ENCODE measurements at regions not wholly inside any gene's neighbourhood (a gene's known extent, or its start where the extent isn't known, plus 50 kb on each side); places are given as distances from the start of the nearest gene placed in this dataset.
"Not testable (repeated sequence)": the region's sequence is repeated elsewhere in the genome, so short reads cannot be mapped to it uniquely, and the experiment has no call there.

- no peak for DNase-seq (ENCODE audit: low spot score)
- in situ Hi-C loops (cut with MboI; ENCODE audit: low sequenced_read_pairs, unreplicated experiment) = no loop called here
- TF ChIP-seq, protein P1, sequence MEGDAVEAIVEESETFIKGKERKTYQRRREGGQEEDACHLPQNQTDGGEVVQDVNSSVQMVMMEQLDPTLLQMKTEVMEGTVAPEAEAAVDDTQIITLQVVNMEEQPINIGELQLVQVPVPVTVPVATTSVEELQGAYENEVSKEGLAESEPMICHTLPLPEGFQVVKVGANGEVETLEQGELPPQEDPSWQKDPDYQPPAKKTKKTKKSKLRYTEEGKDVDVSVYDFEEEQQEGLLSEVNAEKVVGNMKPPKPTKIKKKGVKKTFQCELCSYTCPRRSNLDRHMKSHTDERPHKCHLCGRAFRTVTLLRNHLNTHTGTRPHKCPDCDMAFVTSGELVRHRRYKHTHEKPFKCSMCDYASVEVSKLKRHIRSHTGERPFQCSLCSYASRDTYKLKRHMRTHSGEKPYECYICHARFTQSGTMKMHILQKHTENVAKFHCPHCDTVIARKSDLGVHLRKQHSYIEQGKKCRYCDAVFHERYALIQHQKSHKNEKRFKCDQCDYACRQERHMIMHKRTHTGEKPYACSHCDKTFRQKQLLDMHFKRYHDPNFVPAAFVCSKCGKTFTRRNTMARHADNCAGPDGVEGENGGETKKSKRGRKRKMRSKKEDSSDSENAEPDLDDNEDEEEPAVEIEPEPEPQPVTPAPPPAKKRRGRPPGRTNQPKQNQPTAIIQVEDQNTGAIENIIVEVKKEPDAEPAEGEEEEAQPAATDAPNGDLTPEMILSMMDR (IDR thresholded peaks at IDR 0.05; ENCODE audit: borderline replicate concordance, control extremely low read depth, extremely low read depth, insufficient read depth, missing control alignments) = no peak
These were observed 370.8 kb downstream of the AMY1C start for GRCh38 chr1:104120525-104120924.

- TF ChIP-seq, protein P1 (IDR thresholded peaks at IDR 0.05; ENCODE audit: borderline replicate concordance, control extremely low read depth, extremely low read depth, insufficient read depth, missing control alignments) = no peak
- no peak for DNase-seq (ENCODE audit: low spot score)
- in situ Hi-C loops (cut with MboI; ENCODE audit: low sequenced_read_pairs, unreplicated experiment) = no loop called here
These were observed 371.6 kb downstream of the AMY1C start for GRCh38 chr1:104121271-104121670.

DNA sequence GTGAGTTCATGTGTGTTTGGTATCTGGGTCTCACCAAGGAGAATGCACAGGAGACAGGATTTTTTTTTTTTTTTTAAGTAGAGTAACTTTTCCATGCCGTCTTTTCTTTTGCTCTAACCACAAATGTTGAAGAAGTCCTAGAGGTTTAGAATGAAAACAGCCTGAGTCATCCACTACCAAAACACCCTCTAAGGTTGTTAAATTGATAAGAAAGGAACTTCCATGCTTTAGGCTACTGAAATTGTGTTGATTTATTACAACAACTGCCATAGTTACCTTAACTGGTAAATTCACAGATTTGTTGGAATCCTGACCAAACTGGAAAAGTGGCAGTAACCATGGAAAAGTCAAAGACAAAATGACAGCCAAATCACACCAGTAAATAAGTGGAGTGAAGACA, 375.6 kb downstream of the AMY1C start:
- in situ Hi-C loops (cut with MboI; ENCODE audit: low sequenced_read_pairs, unreplicated experiment) = no loop called here
- TF ChIP-seq, protein P1 (IDR thresholded peaks at IDR 0.05; ENCODE audit: borderline replicate concordance, control extremely low read depth, extremely low read depth, insufficient read depth, missing control alignments) = no peak
- DNase-seq (ENCODE audit: low spot score) = no peak

DNA sequence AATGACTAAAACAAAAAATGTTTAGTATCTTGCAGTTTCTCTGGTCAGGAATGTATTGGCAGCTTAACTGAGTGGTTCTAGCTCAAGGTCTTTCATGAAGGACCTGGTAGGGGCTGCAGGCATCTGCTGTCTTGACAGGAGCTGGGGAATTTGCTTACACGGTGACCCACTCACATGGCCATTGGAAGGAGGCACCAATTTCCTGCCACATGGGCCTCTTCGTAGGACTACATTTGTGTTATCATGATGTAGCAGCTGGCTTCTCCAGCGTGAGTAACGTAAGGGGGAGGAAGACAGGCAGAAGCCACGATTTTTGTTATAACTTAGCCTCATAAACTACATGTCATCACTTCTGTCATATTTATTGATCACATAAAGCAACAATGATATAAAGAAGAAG, 376.3 kb downstream of the AMY1C start:
- in situ Hi-C loops (cut with MboI; ENCODE audit: low sequenced_read_pairs, unreplicated experiment) = no loop called here
- TF ChIP-seq, protein P1 (IDR thresholded peaks at IDR 0.05; ENCODE audit: borderline replicate concordance, control extremely low read depth, extremely low read depth, insufficient read depth, missing control alignments) = no peak
- DNase-seq (ENCODE audit: low spot score) = no peak

DNA sequence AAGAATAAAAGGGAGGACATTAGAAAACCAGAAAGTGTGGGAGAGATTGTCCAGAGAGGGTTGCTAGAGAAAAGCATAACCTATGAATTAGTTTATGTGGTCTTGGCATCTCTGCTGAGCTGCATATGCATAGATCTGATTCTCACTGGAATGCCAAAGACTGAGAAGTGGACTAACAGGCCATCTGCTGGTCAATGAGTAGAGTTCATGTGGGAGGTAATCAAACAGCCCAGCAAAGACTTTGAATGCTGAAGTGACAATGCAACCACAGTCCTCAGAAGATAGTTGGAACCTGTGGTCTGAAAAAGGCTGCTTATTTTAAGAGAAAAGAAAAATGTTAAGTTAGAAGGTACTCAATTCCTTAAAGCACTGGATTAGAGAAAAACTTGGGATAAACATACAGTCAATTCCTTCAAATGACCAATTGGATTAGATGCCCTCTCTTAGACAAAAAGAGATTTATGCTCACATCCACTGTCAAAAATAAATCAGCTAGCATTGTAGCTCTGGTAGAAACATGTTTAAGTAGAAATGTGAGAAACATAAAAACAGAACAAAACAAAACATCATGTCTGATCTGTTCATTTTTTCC, 382.8 kb downstream of the AMY1C start:
- DNase-seq (ENCODE audit: low spot score) = peak; percentile 7
- in situ Hi-C loops (cut with MboI; ENCODE audit: low sequenced_read_pairs, unreplicated experiment) = no loop called here
- TF ChIP-seq, protein P1 (IDR thresholded peaks at IDR 0.05; ENCODE audit: borderline replicate concordance, control extremely low read depth, extremely low read depth, insufficient read depth, missing control alignments) = peak; percentile 43

GRCh38 chr1:104135036-104135435, 385.3 kb downstream of the AMY1C start:
- DNase-seq (ENCODE audit: low spot score); in situ Hi-C loops (cut with MboI; ENCODE audit: low sequenced_read_pairs, unreplicated experiment): not testable (repeated sequence)

DNA sequence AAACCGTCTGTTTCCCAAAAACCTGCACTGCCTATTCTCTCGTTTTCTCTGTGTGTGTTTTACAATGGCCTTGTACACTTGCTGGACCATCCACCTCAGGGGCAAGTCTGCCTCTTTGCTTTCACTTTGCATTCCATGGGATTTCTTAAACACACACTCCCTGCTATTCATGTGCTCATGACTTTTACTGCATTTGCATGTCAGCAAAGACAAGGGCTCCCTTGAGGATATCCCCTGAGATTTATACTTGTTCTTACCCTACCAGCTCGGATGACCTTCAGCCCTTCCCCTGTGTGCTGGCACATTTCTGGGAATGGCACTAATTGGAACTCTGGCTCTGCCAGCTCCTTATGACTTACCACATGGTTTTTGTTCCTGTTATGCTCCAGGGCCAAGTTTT, 386.9 kb downstream of the AMY1C start:
- in situ Hi-C loops (cut with MboI; ENCODE audit: low sequenced_read_pairs, unreplicated experiment) = no loop called here
- no peak for DNase-seq (ENCODE audit: low spot score)
- TF ChIP-seq, protein P1 (IDR thresholded peaks at IDR 0.05; ENCODE audit: borderline replicate concordance, control extremely low read depth, extremely low read depth, insufficient read depth, missing control alignments) = no peak

All from GM13976 (cell line).